GM19240 (cell line): ENCODE measurements at regions not wholly inside any gene's neighbourhood (a gene's known extent, or its start where the extent isn't known, plus 50 kb on each side); places are given as distances from the start of the nearest gene placed in this dataset.
"Not testable (repeated sequence)": the region's sequence is repeated elsewhere in the genome, so short reads cannot be mapped to it uniquely, and the experiment has no call there.

Experiments
- DNase-seq: peaks from one replicate; pipeline ENCODE4 v3.0.0; 2011; ENCODE audit warnings: low spot score; ENCODE audit not compliant: insufficient read length

DNA sequence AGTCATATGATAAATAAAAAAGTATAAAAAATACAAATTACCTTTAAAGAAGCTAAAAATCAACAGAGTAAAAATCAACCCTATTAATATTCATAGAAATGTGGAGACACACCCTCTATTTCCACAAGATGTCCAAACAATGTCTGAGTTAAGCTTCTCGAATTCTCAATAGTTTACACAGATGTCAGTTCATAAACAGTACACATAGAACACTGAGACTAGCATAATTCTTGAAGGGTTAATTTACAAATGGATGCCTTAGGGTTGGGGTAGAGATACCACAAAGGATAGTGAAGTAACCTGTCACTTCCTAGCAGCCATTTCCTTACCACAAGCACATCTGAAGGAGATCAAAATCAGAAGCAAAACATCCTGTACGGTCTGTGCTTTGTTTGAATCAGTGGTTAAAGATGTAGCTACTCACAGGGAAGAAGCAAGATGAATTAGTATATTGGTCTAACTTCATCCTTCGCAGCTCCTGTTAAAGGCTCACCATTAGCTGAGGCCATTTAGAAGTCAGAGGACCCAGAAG is 2393.9 kb downstream of the ARAP2 start:
- DNase-seq: no peak

DNA sequence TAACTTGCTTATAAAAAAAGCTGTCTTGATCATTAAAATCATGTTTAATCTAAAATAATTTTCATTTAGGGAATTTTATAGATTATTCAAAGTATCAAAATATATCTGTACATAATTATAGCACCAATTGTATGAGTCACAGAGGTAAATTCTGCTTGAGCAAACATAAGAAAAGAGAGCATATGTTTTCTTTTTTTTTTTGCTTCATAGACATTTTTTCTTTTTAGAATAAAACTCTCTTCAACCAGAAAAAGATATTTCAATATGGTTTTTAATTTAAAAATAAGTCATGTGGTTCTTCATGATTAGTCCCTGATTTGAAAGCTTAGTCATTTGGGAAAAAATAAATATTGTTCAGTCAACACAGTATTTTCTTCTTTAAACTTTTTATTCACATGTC is 2390.6 kb downstream of the ARAP2 start:
- not testable (repeated sequence) for DNase-seq

DNA sequence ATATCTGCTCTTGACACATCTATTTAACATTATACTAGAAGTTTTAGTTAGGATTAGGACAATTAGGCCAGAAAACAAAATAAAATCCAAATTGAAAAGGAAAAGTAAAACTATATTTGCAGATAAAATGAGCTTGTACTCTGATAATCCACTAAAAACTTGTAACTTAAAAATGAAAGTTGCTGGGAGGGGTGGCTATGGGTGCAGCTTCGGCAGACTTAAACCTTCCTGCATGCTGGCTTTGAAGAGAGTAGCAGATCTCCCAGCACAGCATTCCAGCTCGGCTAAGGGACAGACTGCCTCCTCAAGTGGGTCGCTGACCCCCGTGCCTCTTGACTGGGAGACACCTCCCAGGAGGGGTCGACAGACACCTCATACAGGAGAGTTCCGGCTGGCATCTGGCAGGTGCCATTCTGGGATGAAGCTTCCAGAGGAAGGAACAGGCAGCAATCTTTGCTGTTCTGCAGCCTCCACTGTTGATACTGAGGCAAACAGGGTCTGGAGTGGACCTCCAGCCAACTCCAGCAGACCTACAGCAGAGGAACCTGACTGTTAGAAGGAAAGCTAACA is 2379.9 kb downstream of the ARAP2 start:
- no peak for DNase-seq

DNA sequence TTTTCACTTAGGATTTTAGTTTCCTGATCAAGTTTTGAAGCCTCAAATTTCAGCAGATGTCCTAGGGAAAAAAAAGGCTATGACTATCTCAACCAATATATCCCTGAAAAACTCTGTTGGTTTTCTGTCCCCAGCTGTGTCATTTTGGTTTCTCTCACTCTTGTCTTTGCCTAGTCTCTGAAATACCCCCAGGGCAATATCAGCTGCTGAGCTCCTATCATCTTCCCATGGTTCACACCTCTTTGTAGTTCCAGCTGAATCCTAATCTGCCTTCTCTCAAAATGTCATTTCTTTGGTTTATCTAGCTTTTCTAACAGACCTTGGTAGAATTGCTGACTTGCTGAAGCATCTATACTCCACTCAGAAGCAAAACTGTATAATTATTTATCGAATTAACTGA is 2370.5 kb downstream of the ARAP2 start:
- DNase-seq: no peak

- no peak for DNase-seq
These were observed 2365.6 kb downstream of the ARAP2 start for GRCh38 chr4:33878710-33879109.

DNA sequence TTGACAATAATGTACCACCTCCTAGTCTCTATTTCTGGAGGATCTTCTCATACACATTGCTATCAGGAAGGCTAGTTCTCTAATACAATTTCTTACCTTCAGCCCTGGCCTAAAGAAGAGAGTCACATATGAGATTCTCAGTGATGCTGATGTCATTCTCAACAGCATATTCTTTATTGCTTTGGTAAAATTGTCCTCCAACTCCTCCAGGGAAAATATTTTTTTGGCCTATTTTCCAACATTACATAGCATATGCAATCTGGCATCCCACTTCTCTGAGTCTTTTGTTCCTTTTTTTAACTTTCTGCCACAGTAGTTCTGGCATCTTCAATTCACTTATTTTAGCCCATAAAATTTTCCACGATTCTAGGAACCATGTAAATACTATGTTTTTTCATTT is 2363.1 kb downstream of the ARAP2 start:
- no peak for DNase-seq

DNA sequence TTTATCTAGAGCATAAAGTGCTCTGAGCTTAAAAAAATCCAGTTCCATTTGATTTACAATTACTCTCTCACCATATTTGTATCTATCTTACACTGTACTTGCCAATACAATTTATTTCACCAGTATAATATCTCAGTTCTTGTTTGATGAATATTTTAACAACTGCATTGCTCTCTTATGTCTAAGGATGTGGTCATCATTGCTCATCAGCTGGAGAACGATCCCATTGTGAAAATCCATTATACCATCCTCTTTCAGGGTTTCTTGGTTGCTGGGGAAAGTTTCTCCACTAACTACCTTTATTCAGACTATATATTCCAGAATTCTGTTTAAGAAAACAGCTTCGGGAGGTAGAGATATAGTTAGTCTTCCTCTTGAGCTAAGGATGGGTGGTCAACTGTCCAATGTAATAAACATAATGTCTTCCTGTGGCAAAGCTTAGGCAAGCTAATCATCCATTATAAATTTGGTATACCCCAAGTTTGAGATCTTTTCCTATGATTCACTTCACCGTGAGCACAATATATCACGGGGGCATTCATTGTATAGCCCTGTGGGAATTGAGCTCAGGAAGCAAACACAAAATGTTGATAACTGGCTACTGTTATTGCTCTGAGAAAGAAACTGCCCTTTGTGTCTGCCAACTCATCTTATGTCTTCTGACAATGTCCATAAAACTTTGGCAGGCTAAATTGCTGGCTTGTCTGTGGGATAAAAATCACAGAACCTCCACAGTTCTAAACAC is 2361.9 kb downstream of the ARAP2 start:
- DNase-seq: no peak

- DNase-seq: no peak
These were observed 2361.2 kb downstream of the ARAP2 start for GRCh38 chr4:33883111-33883510.

DNA sequence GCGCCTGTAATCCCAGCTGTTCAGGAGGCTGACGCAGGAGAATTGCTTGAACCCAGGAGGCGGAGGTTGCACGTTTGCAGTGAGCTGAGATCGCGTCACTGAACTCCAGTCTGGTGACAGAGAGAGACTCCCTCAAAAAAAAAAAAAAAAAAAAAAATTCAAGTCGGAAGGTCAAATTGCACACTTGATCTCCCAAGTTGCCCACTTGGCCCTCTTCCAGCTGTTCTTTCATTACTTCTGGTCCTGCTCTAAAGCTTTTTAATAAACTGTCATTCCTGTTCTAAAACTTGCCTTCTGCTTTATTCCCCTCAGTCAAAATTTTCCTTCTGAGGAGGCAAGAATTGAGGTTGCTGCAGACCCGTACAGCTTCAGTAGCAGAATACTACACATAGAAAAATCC is 2358.0 kb downstream of the ARAP2 start:
- DNase-seq: no peak

DNA sequence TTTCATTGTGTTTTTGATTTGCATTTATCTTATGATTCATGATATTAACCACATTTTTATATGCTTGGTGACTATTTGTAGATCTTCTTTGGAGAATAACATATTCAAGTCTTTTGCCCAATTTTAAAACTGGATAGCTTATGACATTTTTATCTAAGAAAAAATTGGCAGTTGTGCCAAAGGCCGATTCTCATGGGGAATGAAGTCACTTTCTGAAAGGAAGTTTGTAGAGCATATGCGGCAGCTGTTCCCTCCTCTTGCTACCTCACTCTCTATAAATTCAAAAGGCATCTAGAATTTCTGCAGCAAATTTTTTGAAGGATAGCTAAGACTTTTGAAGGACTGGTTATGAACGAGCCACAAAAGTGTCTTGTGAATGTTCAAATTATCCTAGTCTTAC is 2353.5 kb downstream of the ARAP2 start:
- no peak for DNase-seq

DNA sequence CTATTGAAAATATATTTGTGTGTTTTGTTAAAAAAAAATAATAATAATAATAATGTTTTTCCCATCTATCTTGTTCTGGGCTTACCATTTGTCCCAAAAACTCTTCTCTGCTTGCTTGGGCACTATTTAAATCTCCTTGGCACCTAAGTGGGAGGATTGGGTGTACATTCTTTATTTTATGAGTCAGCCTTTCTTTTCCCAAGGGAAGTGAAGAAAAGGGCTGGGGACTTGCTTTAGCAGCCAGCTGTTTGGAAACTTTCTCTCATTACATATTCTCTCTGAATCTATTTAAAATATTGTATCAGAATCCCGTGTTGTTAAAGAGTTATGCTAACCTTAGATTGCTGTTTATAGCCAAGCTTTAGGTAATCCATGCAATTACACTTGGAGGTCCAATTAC is 2332.4 kb downstream of the ARAP2 start:
- no peak for DNase-seq

DNA sequence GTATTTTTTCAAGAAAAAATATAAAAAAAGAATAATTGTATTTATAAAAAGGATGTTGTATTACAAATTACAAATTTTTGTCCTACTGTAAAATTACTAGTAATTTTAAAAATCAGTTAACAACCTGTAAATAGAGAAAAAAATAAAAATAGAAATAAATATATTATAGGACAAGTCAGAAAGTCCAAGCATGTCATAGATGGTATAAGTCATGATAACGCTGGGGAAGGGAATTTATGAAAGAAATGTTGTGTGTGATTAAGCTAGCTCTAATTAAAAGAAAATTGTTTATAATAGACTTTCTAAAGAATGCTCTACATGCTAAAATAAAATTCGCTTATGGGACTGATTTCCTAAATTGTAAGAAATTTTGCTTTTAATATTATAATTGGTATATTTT is 2329.9 kb downstream of the ARAP2 start:
- no peak for DNase-seq

- no peak for DNase-seq
These were observed 2320.8 kb downstream of the ARAP2 start for GRCh38 chr4:33923469-33923868.

GRCh38 chr4:33924239-33924638 is 2320.1 kb downstream of the ARAP2 start:
- no peak for DNase-seq

GRCh38 chr4:33924811-33925210 is 2319.5 kb downstream of the ARAP2 start:
- no peak for DNase-seq

DNA sequence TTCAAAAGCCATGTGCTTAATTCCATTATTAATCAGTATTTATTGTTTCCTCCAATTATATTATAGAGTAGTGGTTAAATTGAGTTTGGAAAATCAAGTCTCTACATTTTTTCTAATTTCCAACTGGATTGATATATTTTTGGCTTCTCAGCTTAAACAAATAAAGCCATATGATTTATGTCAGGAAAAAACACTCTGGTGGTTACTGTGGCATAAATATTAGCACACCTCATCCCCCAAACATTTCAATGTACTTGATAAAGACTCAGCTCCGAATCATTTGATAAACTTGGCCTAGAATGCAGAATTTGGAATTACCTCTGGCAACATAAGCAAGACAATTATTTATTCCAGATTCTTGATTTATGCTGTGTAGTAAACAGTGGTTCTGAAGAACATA is 2313.8 kb downstream of the ARAP2 start:
- no peak for DNase-seq

DNA sequence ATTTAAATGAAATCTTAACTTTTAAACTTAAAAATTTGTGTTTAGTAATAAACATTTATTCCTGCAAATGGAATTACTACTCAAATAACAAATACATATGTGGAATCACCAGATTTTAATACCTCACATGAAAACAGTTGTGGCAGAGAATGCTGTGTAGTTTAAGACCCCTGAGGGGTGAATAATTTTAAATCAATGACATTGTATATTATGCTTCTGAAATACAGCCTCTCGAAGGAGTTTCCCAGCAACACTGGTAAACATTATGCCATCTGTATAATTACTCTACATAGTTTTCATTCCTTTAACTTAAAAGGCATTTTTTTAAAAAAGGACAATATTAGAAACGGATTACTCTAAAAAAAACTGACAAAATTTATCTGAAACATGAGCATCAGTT is 2313.3 kb downstream of the ARAP2 start:
- no peak for DNase-seq

DNA sequence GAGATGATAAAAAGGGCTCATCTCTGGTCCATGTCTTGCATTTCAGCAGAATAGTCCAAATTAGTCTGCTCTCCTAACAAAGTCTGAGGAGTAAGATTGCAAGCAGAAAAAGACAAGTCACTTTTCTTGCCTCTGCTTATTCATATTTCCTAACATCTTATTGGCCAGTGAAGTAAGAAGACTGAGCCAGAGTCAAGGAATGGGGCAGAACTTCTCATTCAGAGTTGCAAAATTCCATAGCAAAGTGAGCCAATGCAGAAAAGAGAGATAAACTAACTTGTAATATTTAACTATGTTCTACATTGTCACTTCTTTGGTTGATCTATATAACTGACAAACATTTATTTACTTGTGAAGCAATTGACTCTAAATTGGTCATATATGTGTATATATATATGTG is 2304.0 kb downstream of the ARAP2 start:
- no peak for DNase-seq

DNA sequence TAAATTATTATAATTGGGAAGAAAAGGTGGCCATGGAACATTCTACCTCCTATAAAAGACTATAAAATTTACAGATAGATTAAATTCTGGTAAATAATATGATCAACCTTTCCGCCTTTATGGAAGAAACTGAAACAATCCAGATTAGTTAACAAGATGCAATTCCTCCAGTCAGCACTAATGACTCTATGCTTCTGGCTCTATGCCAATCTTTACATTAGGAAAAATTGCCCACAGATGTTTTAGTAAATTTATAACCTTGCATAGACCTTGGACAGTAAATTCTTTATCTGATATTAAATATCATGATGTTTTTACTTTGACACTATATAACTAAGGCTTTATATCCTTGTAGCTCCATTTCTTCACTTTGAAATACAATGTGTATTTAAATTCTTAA is 2302.5 kb downstream of the ARAP2 start:
- DNase-seq: no peak

DNA sequence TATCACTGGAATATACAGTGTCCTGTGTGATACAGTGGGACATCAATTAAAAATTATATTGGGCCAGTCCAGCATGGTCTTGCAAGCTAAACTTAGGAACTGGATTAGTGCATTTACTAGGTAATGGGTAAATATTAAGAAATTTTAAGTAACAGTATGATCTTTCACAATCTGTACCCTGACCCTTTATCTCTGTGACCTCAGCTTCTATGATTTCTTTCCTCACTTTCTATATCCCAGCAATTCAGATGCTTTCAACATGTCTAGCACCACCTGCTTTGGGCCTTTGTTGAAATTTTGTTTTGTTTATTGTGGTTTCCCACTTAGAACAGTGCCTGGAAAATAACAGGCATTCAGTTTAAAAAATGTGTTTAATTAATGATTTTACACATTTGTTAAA is 2295.4 kb downstream of the ARAP2 start:
- DNase-seq: no peak

DNA sequence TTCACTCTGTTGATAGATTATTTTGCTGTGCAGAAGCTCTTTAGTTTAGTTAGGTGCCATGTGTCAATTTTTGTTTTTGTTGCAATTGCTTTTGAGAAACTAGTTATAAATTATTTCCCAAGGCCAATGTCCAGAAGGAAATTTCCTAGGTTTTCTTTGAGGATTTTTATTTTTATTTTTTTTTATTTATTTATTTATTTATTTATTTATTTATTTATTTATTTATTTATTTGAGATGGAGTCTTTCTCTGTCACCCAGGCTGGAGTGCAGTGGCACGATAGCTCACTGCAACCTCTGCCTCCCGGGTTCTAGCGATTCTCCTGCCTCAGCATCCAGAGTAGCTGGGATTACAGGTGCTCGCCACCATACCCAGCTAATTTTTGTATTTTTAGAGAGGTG is 2290.5 kb downstream of the ARAP2 start:
- DNase-seq: not testable (repeated sequence)

DNA sequence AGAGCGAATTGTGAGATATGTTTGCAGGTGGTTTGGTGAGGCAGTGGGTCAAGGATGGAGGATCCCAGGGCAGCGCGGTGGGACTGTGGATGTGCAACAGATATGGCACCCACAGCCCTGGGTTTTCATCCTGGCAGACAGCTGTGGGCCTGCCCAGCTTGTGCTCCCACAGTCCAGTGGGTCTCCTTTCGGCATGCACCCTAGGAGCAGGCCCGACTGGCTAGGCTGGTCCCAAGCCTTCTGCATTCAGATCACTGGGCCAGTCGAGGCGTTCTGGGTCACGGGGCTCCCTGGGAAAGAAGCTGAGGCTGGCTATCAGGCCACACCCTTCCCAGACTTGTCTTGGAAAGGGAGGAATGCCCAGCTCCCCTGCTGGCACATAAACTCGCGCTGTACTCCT is 2289.6 kb downstream of the ARAP2 start:
- DNase-seq: no peak

- DNase-seq: no peak
These were observed 2284.8 kb downstream of the ARAP2 start for GRCh38 chr4:33959519-33959918.
